ENCODE measurements at regions not wholly inside any gene's neighbourhood (a gene's known extent, or its start where the extent isn't known, plus 50 kb on each side); places are given as distances from the start of the nearest gene placed in this dataset.
A peak's percentile ranks its signal among the peaks of the same experiment; 100 is the strongest.
"Not testable (repeated sequence)": the region's sequence is repeated elsewhere in the genome, so short reads cannot be mapped to it uniquely, and the experiment has no call there.

- not testable (repeated sequence) for ATAC-seq; DNase-seq (ENCODE audit: low spot score)
Measured at GRCh38 chr1:30517666-30518065, 205.7 kb downstream of the MATN1 start.

- DNase-seq (ENCODE audit: low spot score): peak; percentile 3
- ATAC-seq: not testable (repeated sequence)
Measured at GRCh38 chr1:30517241-30517640, 206.1 kb downstream of the MATN1 start.

GRCh38 chr1:30516485-30516858 lies 206.9 kb downstream of the MATN1 start:
- ATAC-seq (no peak), DNase-seq (ENCODE audit: low spot score) (peak; percentile 15)

- DNase-seq (ENCODE audit: low spot score) (peak; percentile 31), ATAC-seq (no peak)
Measured at GRCh38 chr1:30515755-30516484, 207.5 kb downstream of the MATN1 start.

GRCh38 chr1:30514945-30515344 lies 208.4 kb downstream of the MATN1 start:
- peak; percentile 32 for DNase-seq (ENCODE audit: low spot score)
- no peak for ATAC-seq

- peak; percentile 16 for DNase-seq (ENCODE audit: low spot score)
Measured at GRCh38 chr1:30514137-30514654, 209.2 kb downstream of the MATN1 start.

GRCh38 chr1:30513396-30514136 lies 209.8 kb downstream of the MATN1 start:
- DNase-seq (ENCODE audit: low spot score) (peak; percentile 43), ATAC-seq (peak; percentile 81)

More at GRCh38 chr1:30514137-30514654, 209.2 kb downstream of the MATN1 start:
- no peak for ATAC-seq

GRCh38 chr1:30512914-30513265 lies 210.5 kb downstream of the MATN1 start:
- peak; percentile 29 for DNase-seq (ENCODE audit: low spot score)
- no peak for ATAC-seq

- peak; percentile 33 for DNase-seq (ENCODE audit: low spot score)
Measured at GRCh38 chr1:30511991-30512913, 211.1 kb downstream of the MATN1 start.

GRCh38 chr1:30511563-30511962 lies 211.8 kb downstream of the MATN1 start:
- peak; percentile 18 for DNase-seq (ENCODE audit: low spot score)

More at GRCh38 chr1:30511991-30512913, 211.1 kb downstream of the MATN1 start:
- no peak for ATAC-seq

GRCh38 chr1:30511106-30511505 lies 212.3 kb downstream of the MATN1 start:
- peak; percentile 18 for DNase-seq (ENCODE audit: low spot score)
- ATAC-seq: no peak

More at GRCh38 chr1:30511563-30511962, 211.8 kb downstream of the MATN1 start:
- ATAC-seq: no peak

- DNase-seq (ENCODE audit: low spot score) (no peak), ATAC-seq (no peak)
Measured at GRCh38 chr1:30509670-30510069, 213.7 kb downstream of the MATN1 start.

- DNase-seq (ENCODE audit: low spot score) (no peak), ATAC-seq (no peak)
Measured at GRCh38 chr1:30508611-30509010, 214.8 kb downstream of the MATN1 start.

- DNase-seq (ENCODE audit: low spot score) (peak; percentile 21), ATAC-seq (no peak)
Measured at GRCh38 chr1:30508175-30508448, 215.3 kb downstream of the MATN1 start.

GRCh38 chr1:30507401-30508174 lies 215.8 kb downstream of the MATN1 start:
- DNase-seq (ENCODE audit: low spot score): peak; percentile 35
- ATAC-seq: no peak

GRCh38 chr1:30507016-30507312 lies 216.4 kb downstream of the MATN1 start:
- DNase-seq (ENCODE audit: low spot score) (no peak), ATAC-seq (no peak)

- DNase-seq (ENCODE audit: low spot score): peak; percentile 21
- ATAC-seq: no peak
Measured at GRCh38 chr1:30506291-30507015, 216.9 kb downstream of the MATN1 start.

GRCh38 chr1:30505853-30506252 lies 217.5 kb downstream of the MATN1 start:
- ATAC-seq: no peak
- peak; percentile 21 for DNase-seq (ENCODE audit: low spot score)

GRCh38 chr1:30492451-30492850 lies 230.9 kb downstream of the MATN1 start:
- ATAC-seq (no peak), DNase-seq (ENCODE audit: low spot score) (no peak)

- ATAC-seq (no peak), DNase-seq (ENCODE audit: low spot score) (no peak)
Measured at GRCh38 chr1:30491831-30492230, 231.6 kb downstream of the MATN1 start.
